ENCODE measurements at regions not wholly inside any gene's neighbourhood (a gene's known extent, or its start where the extent isn't known, plus 50 kb on each side); places are given as distances from the start of the nearest gene placed in this dataset.

- TF ChIP-seq CTCF (IDR thresholded peaks at IDR 0.05) (no peak), POLR2A (IDR thresholded peaks at IDR 0.05) (no peak)
Observed at GRCh38 chr11:15720460-15720859, 605.7 kb downstream of the INSC start.
